GM18858 (cell line): ENCODE measurements at regions not wholly inside any gene's neighbourhood (a gene's known extent, or its start where the extent isn't known, plus 50 kb on each side); places are given as distances from the start of the nearest gene placed in this dataset.

ENCODE experiments used
- ATAC-seq: cut with Tn5 transposase; IDR thresholded peaks from one replicate; pipeline ENCODE4 v1.9.1; 2021; ENCODE audit not compliant: unreplicated experiment

DNA sequence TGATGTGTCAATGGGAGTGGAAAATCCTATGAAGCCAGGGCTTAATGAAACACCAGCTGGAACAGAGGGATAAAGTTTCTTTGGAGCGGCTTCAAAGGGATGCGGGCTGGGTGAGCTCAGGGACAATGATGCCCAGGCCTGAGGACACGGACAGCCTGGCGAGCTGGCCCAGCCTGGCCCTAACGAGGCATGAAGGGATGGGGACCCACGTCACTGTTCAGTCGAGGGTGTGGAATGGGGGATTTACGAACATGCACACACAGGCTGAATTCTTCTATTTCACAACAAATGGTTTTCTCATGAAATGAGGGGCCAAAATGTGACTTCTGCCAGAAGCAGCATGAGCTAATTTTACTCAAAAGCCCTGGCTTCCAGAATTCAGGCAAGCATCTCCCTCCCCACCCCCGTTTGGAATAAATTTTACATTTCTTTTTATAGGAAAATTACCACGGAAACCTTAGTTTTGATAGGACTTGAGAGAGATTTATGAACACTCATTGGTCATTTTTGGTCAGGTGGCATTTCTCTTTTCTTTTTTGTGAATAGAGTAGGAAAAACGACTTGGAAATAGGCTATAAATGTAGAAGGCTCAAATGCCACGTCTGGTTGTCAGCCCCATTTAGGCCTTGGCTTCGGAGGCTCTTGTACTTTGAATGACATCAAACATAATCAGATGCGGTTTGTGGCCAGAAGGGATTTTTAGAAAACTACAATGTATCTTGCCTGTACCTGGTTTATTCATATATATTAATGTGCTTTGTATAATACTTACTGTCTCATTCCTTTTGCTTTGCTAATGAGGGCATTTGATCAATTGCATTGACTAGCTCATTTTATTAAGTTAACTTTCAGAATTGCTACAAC is 893.8 kb upstream of the CELF4 start:
- ATAC-seq: no peak

GRCh38 chr18:38458698-38459097 is 893.1 kb upstream of the CELF4 start:
- ATAC-seq: no peak

DNA sequence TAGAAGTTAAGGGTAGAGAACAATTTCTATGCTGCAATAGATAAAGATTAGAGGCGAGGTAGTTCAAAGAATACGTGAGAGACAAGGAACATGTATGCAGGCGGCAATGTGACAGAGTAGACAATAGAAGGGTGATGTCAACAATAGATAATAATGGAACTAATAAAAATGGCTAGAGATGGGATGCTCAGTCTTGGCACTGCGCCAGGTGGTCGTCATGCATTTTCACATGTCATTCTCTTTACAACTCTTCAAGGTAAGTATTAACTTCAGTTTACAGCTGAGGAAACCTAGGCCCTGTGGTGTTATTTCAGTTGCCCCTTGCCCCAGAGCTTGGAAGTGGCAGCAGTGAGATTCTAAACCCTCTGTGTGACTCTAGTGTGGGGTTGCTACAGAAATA is 890.7 kb upstream of the CELF4 start:
- no peak for ATAC-seq

DNA sequence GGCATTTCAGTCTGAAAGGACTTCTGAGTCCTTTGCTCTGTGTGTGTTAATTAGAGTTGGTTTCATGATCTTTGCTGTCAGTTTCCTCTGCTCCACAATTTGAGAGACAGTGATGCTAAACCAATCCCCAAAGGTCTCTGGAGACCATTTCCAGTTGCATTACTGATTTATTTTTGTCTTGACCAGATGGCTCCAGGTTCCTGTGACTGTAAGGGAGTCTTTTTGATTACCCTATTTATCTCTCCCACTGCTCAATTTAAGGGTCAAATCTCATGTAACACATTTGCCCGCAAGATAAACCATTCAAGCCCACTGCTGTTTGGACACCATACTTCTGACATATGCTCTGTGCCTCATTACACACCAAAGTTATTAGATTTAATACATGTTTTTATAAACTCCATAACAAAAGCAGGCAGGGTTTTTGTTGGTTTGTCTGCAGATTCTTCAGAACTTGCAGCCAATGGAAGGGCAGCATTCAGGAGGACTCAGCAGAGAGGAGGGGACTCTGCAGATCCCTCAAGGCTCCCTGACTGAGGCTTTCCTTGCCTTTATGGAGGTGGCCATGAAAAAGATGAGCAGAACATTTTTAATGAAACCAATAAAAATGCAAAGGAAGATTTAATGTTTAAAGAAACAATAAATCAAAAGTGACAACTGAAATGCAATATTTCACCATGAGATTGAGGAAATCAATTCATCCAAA is 889.3 kb upstream of the CELF4 start:
- no peak for ATAC-seq

DNA sequence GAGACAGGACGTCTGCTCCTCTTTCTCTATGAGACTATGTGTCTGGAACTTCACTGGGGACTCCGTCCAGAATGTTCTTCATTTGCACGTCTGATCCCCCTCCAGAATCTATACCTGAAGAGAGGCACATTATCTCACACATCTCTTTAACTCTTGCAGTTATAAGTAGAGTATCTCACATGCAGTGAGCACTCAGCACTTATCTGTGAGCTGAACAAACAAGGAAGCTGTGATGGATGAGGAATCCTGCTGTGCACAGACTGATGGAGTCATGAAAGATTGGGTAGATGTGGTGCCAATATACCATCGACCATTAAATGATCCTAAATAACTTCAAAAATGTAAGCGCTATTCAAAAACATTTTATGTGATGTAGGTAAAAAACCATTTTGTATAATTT is 888.3 kb upstream of the CELF4 start:
- ATAC-seq: no peak

GRCh38 chr18:38450876-38451275 is 885.3 kb upstream of the CELF4 start:
- no peak for ATAC-seq

DNA sequence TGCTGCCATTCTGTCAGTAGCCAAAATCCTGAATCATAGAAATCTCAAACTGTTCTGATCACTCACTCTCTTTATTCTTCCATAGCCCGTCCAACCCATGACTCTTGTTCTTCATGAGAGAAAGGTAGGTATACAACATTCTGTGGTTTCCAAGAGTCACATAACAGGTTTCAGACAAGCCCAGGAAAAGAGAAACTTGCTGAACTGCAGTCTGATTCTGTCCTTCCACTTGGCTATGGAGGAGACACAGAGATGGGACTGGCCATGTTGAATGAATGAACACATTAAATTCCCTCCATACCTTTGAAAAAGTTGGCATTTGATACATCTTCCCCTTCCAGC is 880.2 kb upstream of the CELF4 start:
- no peak for ATAC-seq

DNA sequence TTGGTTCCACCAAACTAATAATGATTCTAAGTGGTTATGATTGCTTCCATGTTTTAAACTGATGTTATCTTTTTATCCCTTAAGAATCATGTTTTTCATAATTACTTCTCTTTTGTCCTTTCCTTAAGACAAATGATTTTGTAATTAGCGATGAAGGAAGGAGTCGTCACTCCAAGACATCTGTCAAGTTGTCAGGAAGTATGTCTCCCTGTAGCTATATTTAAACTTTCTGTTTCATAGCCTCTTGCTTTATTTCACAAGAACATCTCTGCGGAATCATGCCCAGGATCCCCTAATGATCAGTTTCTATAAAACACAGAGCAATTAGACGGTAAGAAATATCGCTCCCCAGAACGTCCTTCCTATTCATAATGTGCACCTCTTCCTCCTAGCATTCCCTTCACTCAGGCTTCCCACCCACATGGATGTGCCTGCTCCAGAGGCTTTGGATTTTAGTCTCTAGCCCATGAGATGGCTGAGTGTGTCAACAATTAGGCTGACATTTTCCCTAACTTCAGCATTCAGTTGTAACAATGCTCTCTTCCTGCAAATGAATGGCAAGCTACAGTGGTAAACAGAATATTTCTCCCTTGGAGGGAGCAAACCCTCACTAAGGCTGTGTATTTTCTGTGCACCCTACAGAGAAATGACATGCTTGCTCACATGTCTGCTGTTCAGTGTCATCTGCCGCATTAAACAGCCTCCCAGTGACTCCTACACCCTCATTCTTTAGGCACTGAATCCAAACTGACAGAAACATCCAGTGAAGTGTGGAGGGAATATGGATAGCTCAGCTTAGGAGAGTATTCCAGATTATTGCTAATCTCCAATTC is 879.6 kb upstream of the CELF4 start:
- ATAC-seq: no peak

DNA sequence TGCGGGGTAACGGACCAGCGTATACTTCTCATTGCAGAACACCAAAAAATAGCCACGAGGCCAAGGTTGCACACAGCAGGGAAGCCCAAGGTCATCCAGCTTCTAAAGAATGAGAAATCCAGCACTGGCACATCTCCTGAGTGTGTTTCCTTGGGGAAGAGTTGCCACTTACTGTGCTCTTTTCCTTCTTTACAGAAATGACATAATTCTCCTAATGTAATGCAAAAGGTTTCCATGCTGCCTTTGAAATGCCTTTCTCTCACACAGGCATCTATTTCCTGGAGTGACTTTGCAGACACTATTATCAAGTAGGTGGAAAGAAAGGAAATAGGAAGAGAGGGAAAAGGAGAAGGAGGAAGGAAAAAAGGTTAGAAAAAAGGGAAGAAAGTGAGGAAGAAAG is 862.1 kb upstream of the CELF4 start:
- ATAC-seq: no peak

DNA sequence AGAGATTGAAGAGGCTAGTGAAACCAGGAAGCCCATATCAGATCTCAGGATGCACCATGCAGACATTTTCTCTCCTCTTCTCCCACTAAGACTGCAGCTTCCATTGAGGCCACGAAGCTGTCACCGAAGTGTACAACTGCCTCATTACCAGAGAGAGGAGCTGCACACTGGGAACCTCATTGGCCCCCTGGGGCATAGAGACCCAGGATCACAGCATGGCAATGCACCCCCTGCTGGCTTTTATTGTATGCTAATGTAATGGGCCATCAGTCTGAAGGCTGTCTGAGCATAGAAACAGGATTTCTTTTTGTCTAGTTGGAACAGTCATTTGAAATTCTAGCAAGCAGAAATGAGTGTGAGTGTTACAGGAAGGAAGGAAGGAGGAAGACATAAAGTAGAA is 861.6 kb upstream of the CELF4 start:
- ATAC-seq: no peak

DNA sequence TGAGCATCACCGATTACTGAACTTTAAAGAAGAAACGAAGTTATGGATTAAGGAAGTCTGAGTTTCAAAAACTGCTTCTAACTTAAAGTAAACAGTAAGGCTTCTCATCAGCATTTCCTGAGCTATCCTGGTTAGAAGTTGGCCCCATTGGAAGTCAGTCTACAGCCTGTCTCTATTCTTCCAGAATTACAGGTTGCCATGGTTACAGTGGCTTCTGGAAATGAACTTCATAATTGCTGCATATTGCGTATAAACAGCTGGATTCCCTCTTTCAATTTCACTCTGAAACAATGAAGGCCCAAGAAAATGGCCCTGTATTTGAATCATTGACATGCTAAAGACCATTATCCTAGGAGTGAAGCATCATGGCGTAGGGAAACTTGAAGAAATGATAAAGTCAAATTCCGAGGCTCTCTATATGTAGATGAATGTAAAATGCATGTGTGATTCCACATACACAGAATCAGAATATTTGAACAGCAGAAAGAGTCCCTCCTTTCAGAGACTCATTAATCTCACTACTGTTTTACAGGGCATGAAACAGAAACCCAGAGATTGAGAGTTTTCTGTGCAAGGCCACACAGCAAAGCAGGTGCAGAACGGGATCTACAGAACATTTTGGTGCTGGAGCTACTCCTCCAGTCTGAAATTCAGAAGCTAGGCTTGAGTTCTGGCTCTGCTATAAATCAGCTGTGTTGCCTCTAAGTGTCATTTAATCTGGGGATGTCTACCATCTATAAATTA is 856.4 kb upstream of the CELF4 start:
- no peak for ATAC-seq

GRCh38 chr18:38421021-38421420 is 855.4 kb upstream of the CELF4 start:
- no peak for ATAC-seq

GRCh38 chr18:38420611-38421010 is 855.0 kb upstream of the CELF4 start:
- ATAC-seq: no peak

DNA sequence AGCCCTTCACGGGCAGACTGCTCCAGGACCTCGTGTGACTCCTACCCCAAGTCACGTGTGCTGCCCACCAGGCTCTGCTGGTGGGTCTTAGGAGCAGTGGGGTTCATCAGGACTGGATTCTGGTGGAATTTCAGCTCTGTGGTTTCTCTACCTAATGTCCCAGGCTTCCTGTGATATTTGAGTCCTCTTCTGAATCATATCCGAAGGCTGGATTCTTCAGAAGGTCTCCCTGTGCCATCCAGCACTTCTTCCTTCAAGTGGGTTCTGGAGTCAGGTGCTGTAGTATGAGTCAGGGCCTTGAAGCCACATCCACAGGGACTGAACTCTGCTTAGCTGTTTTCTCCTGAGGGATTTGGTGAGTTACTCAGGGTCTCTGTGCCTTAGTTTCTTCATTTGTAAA is 850.2 kb upstream of the CELF4 start:
- no peak for ATAC-seq

DNA sequence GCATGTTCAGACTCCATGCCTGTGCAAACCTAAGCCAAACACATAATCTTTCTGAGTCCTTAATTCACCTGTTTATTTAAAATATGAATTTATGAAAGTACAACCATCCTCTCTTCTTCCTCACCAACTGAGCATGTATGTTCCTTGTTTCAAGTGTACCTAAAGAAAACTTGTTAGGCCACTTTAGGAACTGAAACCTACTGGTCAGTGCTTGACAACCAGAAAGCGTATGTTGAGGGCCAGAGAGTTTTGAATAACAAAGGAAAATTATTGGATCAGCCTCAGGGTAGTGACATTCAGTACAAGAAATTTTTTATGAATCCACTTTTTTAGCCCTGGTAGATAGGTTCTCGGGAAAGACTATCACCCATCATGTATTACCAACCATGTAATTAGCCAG is 847.6 kb upstream of the CELF4 start:
- ATAC-seq: no peak

DNA sequence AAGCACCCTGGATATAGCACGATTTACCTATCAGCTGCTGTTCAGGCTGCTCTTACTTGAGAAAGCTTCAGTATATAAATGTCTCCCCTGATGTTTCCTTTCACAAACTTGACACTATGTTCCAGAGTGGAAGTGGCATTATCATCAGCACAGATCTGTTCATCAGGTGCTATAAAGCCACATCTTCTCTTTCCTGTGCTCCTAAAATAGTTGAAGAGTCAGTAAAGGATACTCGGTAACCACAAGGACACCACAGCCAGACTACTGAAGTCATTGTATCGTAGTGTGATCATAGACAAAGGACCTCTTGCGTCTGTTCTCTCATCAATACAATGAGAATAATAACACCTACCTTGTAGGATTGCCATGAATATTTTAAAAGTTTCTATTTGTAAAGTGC is 841.0 kb upstream of the CELF4 start:
- no peak for ATAC-seq

- no peak for ATAC-seq
Measured at GRCh38 chr18:38402509-38402908, 836.9 kb upstream of the CELF4 start.

- no peak for ATAC-seq
Measured at GRCh38 chr18:38397094-38397493, 831.5 kb upstream of the CELF4 start.

DNA sequence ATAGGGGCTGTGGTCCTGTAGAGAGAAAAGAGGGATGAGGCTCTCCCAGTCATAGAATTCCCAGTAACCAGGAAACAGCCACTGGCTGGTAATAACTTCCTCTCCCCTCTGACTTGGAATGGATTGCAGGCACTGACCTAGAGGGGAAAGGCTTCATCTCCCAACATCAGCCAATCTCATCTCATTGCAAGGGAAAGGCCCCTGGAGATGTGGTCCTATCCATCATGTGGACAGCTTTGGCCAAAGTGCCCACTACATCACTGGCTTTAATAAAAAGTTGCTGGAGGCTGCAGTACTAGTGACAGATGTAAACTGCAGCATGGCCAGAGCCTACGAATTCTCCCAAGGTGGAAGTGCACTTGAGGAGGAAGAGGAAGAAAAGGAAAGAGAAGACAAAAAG is 820.5 kb upstream of the CELF4 start:
- ATAC-seq: no peak

GRCh38 chr18:38369772-38370690 is 804.4 kb upstream of the CELF4 start:
- ATAC-seq: no peak
